ENCODE measurements at regions not wholly inside any gene's neighbourhood (a gene's known extent, or its start where the extent isn't known, plus 50 kb on each side); places are given as distances from the start of the nearest gene placed in this dataset.

- H3K79me1 ChIP-seq (ENCODE audit: insufficient read depth, low read depth, low read length, poor library complexity, severe bottlenecking), result no peaks in the 10 kb centered on the region
- no peak overlapping the region for H2BK5ac ChIP-seq (ENCODE audit: insufficient read length, low read length)
- H3K79me2 ChIP-seq (ENCODE audit: insufficient read depth, low read length), result no peaks in the 10 kb centered on the region
- H3K9me3 Mint-ChIP-seq, result no peaks in the 10 kb centered on the region
- no peak overlapping the region for H2AK5ac ChIP-seq (ENCODE audit: insufficient read length, low read length)
- H4K20me1 ChIP-seq (ENCODE audit: control insufficient read depth, insufficient read depth, insufficient read length), result no peaks in the 10 kb centered on the region
- H3K23me2 ChIP-seq (ENCODE audit: insufficient read length, low read depth, low read length, poor library complexity, severe bottlenecking), result no peaks in the 10 kb centered on the region
- no peaks in the 10 kb centered on the region for H3K9me3 ChIP-seq (ENCODE audit: control insufficient read depth, low read depth, low read length)
- no peak overlapping the region for H4K5ac ChIP-seq (ENCODE audit: insufficient read length, low read depth, low read length)
- H3K27me3 ChIP-seq (ENCODE audit: insufficient read depth, low read length), result no peaks in the 10 kb centered on the region
- no peak overlapping the region for H3K23ac ChIP-seq (ENCODE audit: insufficient read length, low read depth, low read length)
- H4K8ac ChIP-seq (replicated peaks; ENCODE audit: insufficient read length, low read depth, low read length), result no peak overlapping the region
- no CpG with 5 or more reads among the region's 34 CpGs for WGBS (ENCODE audit: extremely low coverage, insufficient read length, low lambda C conversion rate)
- H3K27ac ChIP-seq (ENCODE audit: insufficient read length, low read depth, low read length), result no peak overlapping the region
- no peak overlapping the region for H3K4me3 Mint-ChIP-seq
- no peak overlapping the region; a peak in 1 of 7 replicates for H3K27ac Mint-ChIP-seq
- peaks cover 14% of the 10 kb centered on the region in 2 experiments for H3K4me1 Mint-ChIP-seq
- H3K36me3 Mint-ChIP-seq (ENCODE audit: insufficient read depth in 1 of 3, low read depth in 3 of 3), result no peaks in the 10 kb centered on the region
- H2BK12ac ChIP-seq (ENCODE audit: insufficient read length, low read depth, low read length), result no peak overlapping the region
- peaks cover 30% of the 10 kb centered on the region for H3K27me3 Mint-ChIP-seq (ENCODE audit: low read depth)
- no peak overlapping the region for H3K14ac ChIP-seq (ENCODE audit: insufficient read depth, low read length)
- H2AFZ ChIP-seq (ENCODE audit: low read length), result no peak overlapping the region
- H2BK15ac ChIP-seq (ENCODE audit: low read depth, low read length), result no peak overlapping the region
- H3K56ac ChIP-seq (ENCODE audit: insufficient read length, low read depth, low read length), result no peak overlapping the region
- DNase-seq, result no peak
- H4K91ac ChIP-seq (ENCODE audit: insufficient read length, low read depth, low read length), result no peak overlapping the region
- no peaks in the 10 kb centered on the region for H3K4me1 ChIP-seq (ENCODE audit: insufficient read depth, low read length)
- no peak overlapping the region for H3K18ac ChIP-seq (ENCODE audit: insufficient read length, low read depth, low read length)
- no peak for TF ChIP-seq CTCF (conservative IDR thresholded peaks at IDR 0.05)
- no peak overlapping the region for H3K9ac ChIP-seq (ENCODE audit: extremely low read depth, insufficient read length, low read length)
- H2BK120ac ChIP-seq (ENCODE audit: low read depth, low read length, poor library complexity, severe bottlenecking), result no peak overlapping the region
- H3K4ac ChIP-seq (ENCODE audit: low read depth, low read length), result no peak overlapping the region
- H3T11ph ChIP-seq (ENCODE audit: low read length), result no peak overlapping the region
- H3K4me2 ChIP-seq (ENCODE audit: insufficient read depth, insufficient read length, low read length), result no peak overlapping the region
- H2BK20ac ChIP-seq (ENCODE audit: low read depth, low read length, poor library complexity, severe bottlenecking), result no peak overlapping the region
These were observed 241.2 kb downstream of the RBM19 start for GRCh38 chr12:113724794-113725556.

All from H9 (cell line).